GM12878 (cell line): ENCODE measurements at regions not wholly inside any gene's neighbourhood (a gene's known extent, or its start where the extent isn't known, plus 50 kb on each side); places are given as distances from the start of the nearest gene placed in this dataset.

ENCODE experiments used
- ATAC-seq: fragments of 200-7000 bp; cut with Tn5 transposase; 3 replicates; pipeline ENCODE4 v1.9.1; 2020; ENCODE audit warnings: mild to moderate bottlenecking, moderate library complexity
- BruUV-seq: library from RNA; stranded (reverse); fragments of 400-500 nt; replicated peaks from 2 replicates; lab custom pipeline; 2021; lab: Mats Ljungman, UMichigan
- CTCF ChIA-PET: fragments of 300-600 bp; sonication (Branson Sonifier 250); formaldehyde crosslinking; extraction: SDS; loops from one replicate; lab custom pipeline; 2021; ENCODE audit warnings: inconsistent platforms; lab: Yijun Ruan, JAX
- POLR2A ChIA-PET: fragments of 350-600 bp; formaldehyde crosslinking; extraction: SDS; loops from one replicate; lab custom pipeline; 2021; ENCODE audit warnings: inconsistent platforms; lab: Charles Lee
- RAD21 ChIA-PET: fragments of 300-600 bp; sonication (Branson Sonifier 250); formaldehyde crosslinking; loops from one replicate; lab custom pipeline; 2023; ENCODE audit warnings: antibody characterized with exemption; ENCODE audit not compliant: unreplicated experiment; lab: Charles Lee
- SMC1A ChIA-PET: fragments of 300-600 bp; sonication (Branson Sonifier 250); formaldehyde crosslinking; loops from one replicate; lab custom pipeline; 2023; ENCODE audit not compliant: unreplicated experiment, uncharacterized antibody; lab: Charles Lee
- DNase-seq: peaks from one replicate; pipeline ENCODE4 v3.0.0-alpha.2; 2011; ENCODE audit warnings: low read depth, low spot score
- FAIRE-seq: peaks from 3 replicates; lab custom pipeline; 2011; peaks lifted over from hg19 to GRCh38; lab: Jason Lieb, UNC
- H2AFZ ChIP-seq: 2 replicates; pipeline ENCODE4 v1.6.0; 2011; ENCODE audit warnings: low read depth, low read length, control low read depth; ENCODE audit not compliant: control insufficient read depth
- H3K27ac ChIP-seq: 2 replicates; pipeline ENCODE4 v1.5.1; 2011; ENCODE audit warnings: control low read depth; ENCODE audit not compliant: control insufficient read depth, insufficient read depth
- H3K27me3 ChIP-seq, 2 experiments: replicated peaks in 1 of 2; 2 replicates each; pipeline versions ENCODE4 v1.6.0 to v1.6.1; 2011; ENCODE audit warnings: low read length in 1 of 2; ENCODE audit not compliant: control insufficient read depth in 2 of 2, insufficient read depth in 2 of 2
- H3K36me3 ChIP-seq, 2 experiments: 2 replicates each; pipeline ENCODE4 v1.5.1; 2011; ENCODE audit warnings: low read length in 1 of 2; ENCODE audit not compliant: control insufficient read depth in 2 of 2, insufficient read depth in 2 of 2
- H3K4me1 ChIP-seq: 2 replicates; pipeline ENCODE4 v1.6.1; 2011; ENCODE audit warnings: mild to moderate bottlenecking, low read length, moderate library complexity, mixed read lengths; ENCODE audit not compliant: control insufficient read depth, insufficient read depth
- H3K4me2 ChIP-seq: 2 replicates; pipeline ENCODE4 v1.6.0; 2011; ENCODE audit warnings: control low read depth; ENCODE audit not compliant: control insufficient read depth, insufficient read depth
- H3K4me3 ChIP-seq: fragments of 200-600 bp; sonication (generic); 2 replicates; pipeline ENCODE4 v1.5.1; 2016
- H3K79me2 ChIP-seq: 2 replicates; pipeline ENCODE4 v1.6.0; 2011; ENCODE audit warnings: low read length; ENCODE audit not compliant: control insufficient read depth, insufficient read depth
- H3K9ac ChIP-seq: 2 replicates; pipeline ENCODE4 v1.8.0; 2011; ENCODE audit warnings: low read length, control low read depth, mixed read lengths; ENCODE audit not compliant: control insufficient read depth, insufficient read depth
- H3K9me3 ChIP-seq: replicated peaks from 3 replicates; pipeline ENCODE4 v1.5.1; 2011; ENCODE audit warnings: mild to moderate bottlenecking, low read length; ENCODE audit not compliant: control insufficient read depth, insufficient read depth
- H4K20me1 ChIP-seq: 2 replicates; pipeline ENCODE4 v1.6.0; 2011; ENCODE audit not compliant: control insufficient read depth, insufficient read depth
- ATF7 ChIP-seq: fragments of 450-650 bp; IDR thresholded peaks from 2 replicates; pipeline ENCODE4 v1.6.1; 2016; ENCODE audit warnings: low read depth, mild to moderate bottlenecking
- BACH1 ChIP-seq: fragments of 450-650 bp; IDR thresholded peaks from 2 replicates; pipeline ENCODE4 v1.6.1; 2017; ENCODE audit warnings: mild to moderate bottlenecking, borderline replicate concordance
- HDGF ChIP-seq: fragments of 450-650 bp; IDR thresholded peaks from 2 replicates; pipeline ENCODE4 v1.6.1; 2016; ENCODE audit warnings: antibody characterized with exemption
- LARP7 ChIP-seq: fragments of 450-650 bp; IDR thresholded peaks from 2 replicates; pipeline ENCODE4 v1.6.1; 2017; ENCODE audit warnings: mild to moderate bottlenecking
- NFIC ChIP-seq: IDR thresholded peaks from 2 replicates; pipeline ENCODE4 v1.6.1; 2012; ENCODE audit warnings: low read depth, mild to moderate bottlenecking, inconsistent platforms, low read length, moderate library complexity
- PAX8 ChIP-seq: fragments of 450-650 bp; IDR thresholded peaks from 2 replicates; pipeline ENCODE4 v1.6.1; 2017; ENCODE audit warnings: mild to moderate bottlenecking, moderate library complexity
- RAD21 ChIP-seq: IDR thresholded peaks from 2 replicates; pipeline ENCODE4 v1.6.1; 2011; ENCODE audit warnings: mild to moderate bottlenecking, low read depth, low read length, moderate library complexity; ENCODE audit not compliant: insufficient read depth
- RAD51 ChIP-seq: fragments of 450-650 bp; IDR thresholded peaks from 2 replicates; pipeline ENCODE4 v1.6.1; 2016; ENCODE audit warnings: moderate library complexity, mild to moderate bottlenecking, inconsistent platforms
- SIN3A ChIP-seq: IDR thresholded peaks from 2 replicates; pipeline ENCODE4 v1.6.1; 2012; ENCODE audit warnings: low read depth, low read length, improper control_type of control experiment
- SMC3 ChIP-seq: IDR thresholded peaks from 2 replicates; pipeline ENCODE4 v1.6.1; 2011; ENCODE audit warnings: low read length, improper control_type of control experiment, borderline replicate concordance
- SP1 ChIP-seq: IDR thresholded peaks from one replicate; pipeline ENCODE4 v1.6.1; 2011; ENCODE audit warnings: low read depth, low read length
- SRF ChIP-seq, 2 experiments: IDR thresholded peaks; 2 replicates each; pipeline ENCODE4 v1.6.1; 2011; ENCODE audit warnings: low read depth in 2 of 2, low read length in 2 of 2, mild to moderate bottlenecking in 1 of 2, moderate library complexity in 1 of 2
- SUZ12 ChIP-seq: fragments of 200-600 bp; sonication (generic); IDR thresholded peaks from one replicate; pipeline ENCODE4 v1.6.1; 2018; ENCODE audit warnings: antibody characterized with exemption, mild to moderate bottlenecking; ENCODE audit not compliant: unreplicated experiment
- TCF3 ChIP-seq: IDR thresholded peaks from 2 replicates; pipeline ENCODE4 v1.6.1; 2012; ENCODE audit warnings: low read depth, mild to moderate bottlenecking, low read length, borderline replicate concordance; ENCODE audit not compliant: insufficient read depth
- TCF7 ChIP-seq: IDR thresholded peaks from 2 replicates; pipeline ENCODE4 v1.6.1; 2014; ENCODE audit warnings: antibody characterized with exemption, borderline replicate concordance
- ZBED1 ChIP-seq: IDR thresholded peaks from 2 replicates; pipeline ENCODE4 v1.6.1; 2016; ENCODE audit warnings: borderline replicate concordance
- ZNF274 ChIP-seq: IDR thresholded peaks from one replicate; pipeline ENCODE4 v1.8.0; 2011; ENCODE audit not compliant: insufficient read length, insufficient read depth
- ZNF592 ChIP-seq: fragments of 450-650 bp; IDR thresholded peaks from 2 replicates; pipeline ENCODE4 v1.6.1; 2017; ENCODE audit warnings: mild to moderate bottlenecking, moderate library complexity
- WGBS: methylation state at CpG from one replicate; pipeline ENCODE4 v1.1.6; 2016; ENCODE audit warnings: low lambda C conversion rate; ENCODE audit not compliant: insufficient replicate concordance, insufficient coverage; ENCODE audit errors: missing lambda C conversion rate; 5-methylcytosine and 5-hydroxymethylcytosine counted together
- in situ Hi-C: fragments of 300-500 bp; cut with MboI; formaldehyde crosslinking; loops from 9 replicates; pipeline ENCODE4 v1.14.3; 2018; ENCODE audit warnings: mixed read lengths
- intact Hi-C: fragments of 100-400 bp; cut with micrococcal nuclease; formaldehyde crosslinking; loops from one replicate; pipeline ENCODE4 v1.14.2; 2022; ENCODE audit not compliant: unreplicated experiment

GRCh38 chr22:26888887-26889286 lies 231.5 kb downstream of the MIAT start:
- no peak for FAIRE-seq
- 37% methylated on average over 7 of the region's 8 CpGs for WGBS
- POLR2A ChIA-PET, result no interaction called here
- no peak overlapping the region for H2AFZ ChIP-seq
- intact Hi-C loops (no loop called here), in situ Hi-C loops (no loop called here)
- no peak overlapping the region for H3K9ac ChIP-seq
- no peaks in the 10 kb centered on the region for H4K20me1 ChIP-seq
- no peak overlapping the region for H3K4me2 ChIP-seq
- H3K27me3 ChIP-seq, result peaks cover 0 to 9% of the 10 kb centered on the region in 2 experiments; a peak in 2 of 4 replicates
- RAD21 ChIA-PET, result no interaction called here
- no peak overlapping the region for H3K27ac ChIP-seq
- CTCF ChIA-PET, result no interaction called here
- H3K4me3 ChIP-seq, result no peak overlapping the region
- no peak for TF ChIP-seq ZNF274
- TF ChIP-seq BACH1, result no peak
- TF ChIP-seq RAD51, result no peak
- no peak for TF ChIP-seq TCF7
- TF ChIP-seq LARP7, result no peak
- no peak for TF ChIP-seq PAX8
- TF ChIP-seq ZBED1, result no peak
- no peak for TF ChIP-seq SP1
- no peak for TF ChIP-seq RAD21
- TF ChIP-seq SIN3A, result no peak
- no peak for TF ChIP-seq TCF3
- TF ChIP-seq ZNF592, result no peak
- no peak for TF ChIP-seq SRF (IDR thresholded peaks at IDR 0.05; ENCODE audit: low read depth in 2 of 2, low read length in 2 of 2)
- TF ChIP-seq HDGF, result no peak
- TF ChIP-seq SUZ12, result no peak
- no peak for TF ChIP-seq NFIC
- TF ChIP-seq ATF7, result no peak
- no peak for TF ChIP-seq SMC3
- BruUV-seq, result no TSS peak
- no peaks in the 10 kb centered on the region for H3K79me2 ChIP-seq
- DNase-seq, result no peak
- no peak for ATAC-seq
- H3K9me3 ChIP-seq, result no peaks in the 10 kb centered on the region
- no peaks in the 10 kb centered on the region for H3K36me3 ChIP-seq
- SMC1A ChIA-PET, result no interaction called here
- no peaks in the 10 kb centered on the region for H3K4me1 ChIP-seq
